ENCODE measurements at regions not wholly inside any gene's neighbourhood (a gene's known extent, or its start where the extent isn't known, plus 50 kb on each side); places are given as distances from the start of the nearest gene placed in this dataset.

DNA sequence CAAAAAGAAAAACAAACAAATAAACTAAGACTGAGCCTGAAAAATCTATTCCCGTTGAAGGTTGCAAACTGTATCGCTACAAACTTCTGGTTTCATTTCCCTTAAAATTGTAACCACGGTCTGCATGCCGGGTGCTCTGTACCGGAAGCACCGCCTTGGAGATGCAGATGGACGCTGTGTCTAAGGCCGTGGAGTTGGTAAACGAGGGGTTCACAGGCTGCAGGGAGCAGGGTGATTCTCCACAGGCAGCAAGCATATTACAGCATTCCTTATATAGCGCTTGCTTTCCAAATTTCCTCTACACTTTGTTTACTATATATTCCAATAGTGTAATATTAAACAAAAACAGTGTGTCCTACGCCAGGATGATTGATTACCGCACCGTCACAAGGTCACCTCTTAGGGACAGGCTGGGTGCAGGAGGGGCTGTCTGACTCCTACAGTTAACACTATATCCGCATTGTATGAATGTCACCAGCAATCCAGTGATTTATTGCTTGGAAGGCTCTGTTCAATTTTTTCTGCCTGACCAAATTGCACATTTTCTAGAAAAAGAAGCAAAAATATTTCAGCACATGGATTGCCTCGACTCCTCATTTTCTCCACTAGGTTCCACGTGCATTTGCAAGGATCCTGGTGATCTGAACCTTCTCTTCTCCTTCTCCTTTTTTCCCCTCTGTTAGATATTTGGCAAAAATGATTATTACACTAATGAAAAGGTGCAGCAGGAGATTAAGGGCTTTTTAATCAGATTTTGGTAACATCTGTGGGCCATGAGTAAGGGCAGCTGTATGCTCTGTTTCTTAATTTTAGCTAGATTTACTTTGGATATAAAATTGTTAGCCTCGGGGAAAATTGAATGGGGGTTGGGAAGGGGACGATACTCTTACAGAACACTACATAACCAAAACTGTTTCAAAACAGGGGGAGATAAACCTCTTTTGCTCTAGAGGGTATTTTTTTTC lies 325.8 kb upstream of the MGMT start:
- DNase-seq: no peak

DNA sequence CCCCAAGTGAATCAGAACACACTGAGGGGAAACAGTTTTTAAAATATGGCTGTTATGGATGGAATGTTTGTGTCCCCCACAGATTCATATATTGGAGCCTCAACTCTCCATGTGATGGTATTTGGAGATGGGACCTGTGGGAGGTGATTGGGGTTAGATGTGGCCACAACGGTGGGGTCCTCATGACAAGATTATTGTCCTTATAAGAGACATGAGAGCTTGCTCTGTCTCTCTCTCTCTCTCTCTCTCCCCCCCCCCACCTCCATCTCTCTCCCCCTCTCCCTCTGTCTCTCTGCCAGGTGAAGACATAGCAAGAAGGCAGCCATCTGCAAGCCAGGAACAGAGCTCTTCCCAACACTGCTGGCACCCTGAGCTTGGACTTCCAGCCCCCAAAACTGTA lies 315.8 kb upstream of the MGMT start:
- DNase-seq: no peak

DNA sequence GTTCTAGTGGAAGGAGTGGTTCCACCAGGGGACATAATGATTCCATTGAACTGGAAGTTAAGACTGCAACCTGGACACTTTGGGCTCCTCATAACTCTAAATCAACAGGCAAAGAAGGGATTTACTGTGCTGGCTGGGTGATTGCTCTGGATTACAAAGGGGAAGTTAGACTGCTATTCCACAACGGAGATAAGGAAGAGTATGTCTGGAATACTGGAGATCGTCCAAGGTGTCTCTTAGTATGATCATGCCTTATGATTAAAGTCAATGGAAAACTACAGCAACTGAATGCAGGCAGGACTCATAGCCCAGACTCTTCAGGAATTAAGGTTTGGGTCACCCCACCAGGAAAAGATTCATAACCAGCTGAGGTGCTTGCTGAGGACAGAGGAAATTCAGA lies 310.6 kb upstream of the MGMT start:
- peak; percentile 2 for DNase-seq

- no peak for DNase-seq
Observed at GRCh38 chr10:129157185-129157584, 309.9 kb upstream of the MGMT start.

- DNase-seq: peak; percentile 20
Observed at GRCh38 chr10:129161150-129161549, 305.9 kb upstream of the MGMT start.

DNA sequence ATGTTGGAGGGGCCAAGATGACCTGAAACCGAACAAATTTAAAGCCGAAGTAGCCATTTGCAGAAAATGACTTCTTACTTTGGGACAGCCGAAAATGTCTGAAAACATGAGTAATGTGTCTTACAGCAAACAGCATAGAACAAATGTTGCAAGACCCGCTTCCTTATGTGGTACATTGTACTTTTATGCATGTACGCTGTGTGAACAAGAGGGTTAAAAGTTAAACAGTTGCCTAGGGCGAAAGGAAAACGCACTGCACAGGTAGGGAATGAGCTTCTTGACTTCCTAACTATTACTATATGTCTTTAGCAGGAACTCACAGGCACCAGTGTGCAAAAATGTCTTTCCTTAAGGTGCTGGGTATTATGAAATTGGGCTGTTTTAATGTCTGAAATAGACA lies 303.5 kb upstream of the MGMT start:
- DNase-seq: no peak

DNA sequence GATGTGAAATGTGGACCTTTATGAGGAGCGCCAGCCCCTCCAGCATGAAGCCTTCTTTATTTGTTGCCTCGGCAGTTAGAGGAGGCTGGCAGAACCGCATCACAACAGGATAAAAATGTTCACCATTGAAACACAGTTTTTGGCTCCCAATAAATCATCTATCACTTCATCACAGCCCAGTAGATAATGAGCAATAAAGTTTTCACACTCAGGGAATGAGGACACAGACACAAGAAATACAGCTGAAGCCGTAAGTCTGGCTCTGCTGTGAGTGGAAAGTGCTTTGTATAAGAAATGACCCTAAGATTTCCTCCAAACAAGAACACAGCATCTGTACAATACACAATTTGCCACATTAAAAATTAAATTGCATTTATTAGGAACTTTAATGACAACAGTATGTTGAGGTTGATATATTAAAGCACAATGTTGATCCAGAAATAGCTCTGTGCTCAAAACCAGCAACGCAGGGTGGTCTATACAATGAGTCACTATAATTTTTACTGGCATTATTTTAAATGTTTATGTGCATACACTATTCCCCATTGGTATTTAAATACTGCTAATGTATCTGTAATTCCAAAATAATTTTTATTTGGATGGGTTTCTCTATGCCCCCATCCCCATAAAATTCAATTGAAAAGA lies 301.8 kb upstream of the MGMT start:
- DNase-seq: no peak

- DNase-seq: no peak
Observed at GRCh38 chr10:129165770-129166169, 301.3 kb upstream of the MGMT start.

DNA sequence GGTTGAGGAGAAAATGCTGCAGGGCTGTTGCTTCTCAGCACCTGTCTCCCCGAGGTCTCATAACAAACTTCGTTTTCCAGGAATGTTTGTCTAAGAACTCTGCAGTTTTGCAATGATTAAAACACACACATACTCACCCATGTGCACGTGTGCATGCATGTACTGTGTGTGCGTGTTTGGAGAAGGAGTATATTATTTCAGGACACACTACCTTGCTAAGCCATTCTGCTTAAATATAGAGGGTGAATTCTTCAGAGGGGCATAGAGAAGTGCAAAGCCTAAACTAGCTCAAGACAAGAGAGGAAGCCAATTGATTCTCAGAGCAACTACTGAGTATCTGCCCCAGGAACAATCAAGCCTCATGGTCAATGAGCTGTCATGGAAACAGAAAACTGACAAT lies 298.4 kb upstream of the MGMT start:
- no peak for DNase-seq

DNA sequence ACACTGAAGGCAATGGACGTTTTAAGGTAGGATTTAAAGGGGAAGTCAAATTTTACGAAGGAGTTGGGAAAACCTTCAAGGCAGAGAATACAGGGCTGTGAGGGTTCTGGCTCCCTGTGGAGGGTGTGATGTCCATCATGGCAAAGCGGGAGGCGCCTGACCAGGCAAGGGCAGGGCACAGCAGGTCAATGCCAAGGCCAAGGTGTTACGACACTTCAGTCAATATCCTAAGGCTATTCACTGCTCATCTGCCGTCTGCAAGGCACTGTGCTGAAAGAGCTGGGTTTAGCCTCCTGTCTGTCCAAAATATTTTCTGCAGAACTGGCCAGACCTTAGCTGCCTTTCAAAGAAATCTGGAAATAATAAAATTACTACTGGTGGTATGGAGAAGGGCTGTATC lies 297.9 kb upstream of the MGMT start:
- no peak for DNase-seq

DNA sequence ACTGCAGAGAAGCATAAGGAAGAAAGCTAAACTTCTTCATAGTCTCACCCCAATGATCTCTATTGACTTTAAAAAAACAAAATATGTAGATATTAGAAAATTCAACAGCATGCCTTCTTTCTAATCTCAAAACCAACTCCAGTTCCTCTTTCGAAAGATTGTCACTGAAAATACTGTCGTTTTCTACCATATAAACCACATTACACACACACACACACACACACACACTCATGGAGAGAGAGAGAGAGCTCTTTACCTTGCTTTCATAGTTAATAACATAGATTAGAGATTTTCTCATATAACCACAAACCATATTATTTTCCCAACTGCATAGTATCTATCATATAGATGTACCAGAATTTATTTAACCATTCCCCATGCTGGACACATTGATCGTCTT lies 296.2 kb upstream of the MGMT start:
- no peak for DNase-seq

- no peak for DNase-seq
Observed at GRCh38 chr10:129171812-129172211, 295.2 kb upstream of the MGMT start.

DNA sequence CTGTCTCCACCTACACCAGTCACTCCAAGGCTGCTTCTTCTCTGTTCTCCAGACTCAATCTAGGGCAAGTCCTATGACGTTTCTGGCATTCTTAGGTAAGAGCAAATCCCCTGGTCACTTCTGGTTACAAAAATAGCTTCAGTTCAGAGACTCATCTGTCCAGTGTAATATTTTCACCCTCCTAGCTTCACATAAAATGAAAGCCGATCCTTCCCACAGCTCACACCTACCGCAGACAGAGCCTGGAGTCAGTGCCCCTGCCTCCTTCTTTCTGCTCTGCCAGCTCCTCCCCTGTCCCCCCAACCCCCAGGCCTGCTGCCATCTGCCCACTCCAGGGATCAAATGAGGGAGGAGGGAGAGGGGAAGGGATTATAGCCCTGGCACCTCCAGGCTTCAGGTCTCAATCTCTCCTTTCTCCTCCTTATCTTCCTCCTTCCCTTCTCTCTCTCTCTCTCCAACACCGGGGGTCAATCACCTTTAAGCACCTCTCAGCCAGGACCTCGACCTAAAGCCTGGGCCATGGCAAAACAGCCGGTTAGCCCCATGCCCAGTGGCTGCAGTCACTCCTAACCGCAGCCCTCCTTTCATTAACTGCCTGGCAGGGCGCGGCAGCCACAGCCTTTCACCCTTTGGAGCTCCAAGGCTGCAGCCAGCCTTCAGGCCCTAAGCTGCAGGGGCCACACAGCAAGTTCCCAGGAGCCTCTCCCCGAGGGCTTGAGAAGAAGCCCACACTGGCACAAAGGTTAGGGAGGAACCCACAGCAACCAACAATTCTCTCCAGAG lies 292.6 kb upstream of the MGMT start:
- DNase-seq: no peak

DNA sequence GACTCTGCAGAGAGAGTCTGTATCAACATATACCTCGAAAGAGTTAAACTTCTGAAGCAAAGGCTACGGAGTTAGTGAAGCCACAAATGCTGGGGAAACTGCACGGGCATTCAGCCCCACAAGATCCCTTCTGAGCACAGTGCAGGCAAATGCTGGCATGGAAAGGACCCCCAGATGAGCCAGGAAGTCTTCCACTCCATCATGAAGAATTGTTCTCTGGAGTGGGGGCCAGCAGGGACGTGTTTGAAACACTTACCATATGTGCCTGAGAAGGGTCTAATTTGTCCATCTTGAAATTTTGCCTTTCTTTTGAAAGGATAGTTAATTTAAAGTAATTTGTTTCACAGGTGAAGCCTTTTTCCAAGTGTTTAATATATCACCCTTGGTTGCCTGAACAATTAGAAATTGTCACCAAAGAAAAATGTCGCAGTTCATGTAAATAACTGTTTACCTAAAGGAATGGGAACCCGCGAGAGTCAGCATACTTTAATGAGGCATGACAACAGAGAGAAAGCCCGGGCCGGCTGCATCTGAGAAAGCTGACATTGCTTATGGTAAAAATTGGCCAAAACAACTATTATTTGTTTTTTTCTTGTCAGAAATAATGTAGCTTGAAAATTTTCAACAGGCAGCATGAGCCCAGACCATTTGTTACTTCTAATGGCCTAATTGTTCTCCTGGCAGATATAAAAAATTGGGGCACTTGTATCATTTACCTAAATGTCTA lies 287.6 kb upstream of the MGMT start:
- no peak for DNase-seq

- no peak for DNase-seq
Observed at GRCh38 chr10:129179972-129180678, 286.9 kb upstream of the MGMT start.

- no peak for DNase-seq
Observed at GRCh38 chr10:129184196-129184595, 282.8 kb upstream of the MGMT start.

DNA sequence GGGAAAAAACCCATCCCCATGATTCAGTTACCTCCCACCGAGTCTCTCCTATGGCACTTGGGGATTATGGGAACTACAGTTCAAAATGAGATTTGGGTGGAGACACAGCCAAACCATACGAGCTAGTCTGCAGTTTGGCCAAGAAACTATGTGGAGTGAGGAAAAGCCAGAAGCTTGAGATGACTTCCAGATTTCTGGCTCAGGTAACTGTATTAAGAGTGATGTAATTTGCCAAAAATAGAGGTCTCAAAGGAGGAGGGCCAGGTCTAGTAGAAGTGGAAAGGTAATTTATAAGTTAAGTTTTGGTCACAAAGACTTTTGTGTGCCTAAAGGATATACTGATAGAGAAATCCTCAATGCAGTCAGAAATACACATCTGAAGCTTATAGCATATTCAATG lies 279.7 kb upstream of the MGMT start:
- DNase-seq: no peak

DNA sequence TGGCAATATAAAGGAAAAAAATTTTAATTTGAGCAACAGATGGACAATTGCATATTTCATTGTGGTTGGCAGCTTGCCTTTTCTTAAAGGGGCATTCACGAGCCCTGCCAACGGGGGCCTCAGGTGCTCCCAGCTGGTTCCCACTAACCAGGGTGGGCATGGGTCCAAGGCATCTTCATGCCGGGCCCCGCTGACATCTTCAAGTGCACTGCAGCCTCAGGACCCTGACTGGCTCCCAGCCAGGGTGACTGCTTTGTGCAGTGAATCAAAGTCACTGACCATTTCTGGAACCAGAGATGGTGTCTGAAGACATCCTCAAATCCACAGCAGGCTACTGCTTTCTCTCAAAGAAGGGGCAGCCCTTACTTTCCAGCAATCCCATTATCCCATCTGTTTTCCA lies 275.2 kb upstream of the MGMT start:
- DNase-seq: no peak

DNA sequence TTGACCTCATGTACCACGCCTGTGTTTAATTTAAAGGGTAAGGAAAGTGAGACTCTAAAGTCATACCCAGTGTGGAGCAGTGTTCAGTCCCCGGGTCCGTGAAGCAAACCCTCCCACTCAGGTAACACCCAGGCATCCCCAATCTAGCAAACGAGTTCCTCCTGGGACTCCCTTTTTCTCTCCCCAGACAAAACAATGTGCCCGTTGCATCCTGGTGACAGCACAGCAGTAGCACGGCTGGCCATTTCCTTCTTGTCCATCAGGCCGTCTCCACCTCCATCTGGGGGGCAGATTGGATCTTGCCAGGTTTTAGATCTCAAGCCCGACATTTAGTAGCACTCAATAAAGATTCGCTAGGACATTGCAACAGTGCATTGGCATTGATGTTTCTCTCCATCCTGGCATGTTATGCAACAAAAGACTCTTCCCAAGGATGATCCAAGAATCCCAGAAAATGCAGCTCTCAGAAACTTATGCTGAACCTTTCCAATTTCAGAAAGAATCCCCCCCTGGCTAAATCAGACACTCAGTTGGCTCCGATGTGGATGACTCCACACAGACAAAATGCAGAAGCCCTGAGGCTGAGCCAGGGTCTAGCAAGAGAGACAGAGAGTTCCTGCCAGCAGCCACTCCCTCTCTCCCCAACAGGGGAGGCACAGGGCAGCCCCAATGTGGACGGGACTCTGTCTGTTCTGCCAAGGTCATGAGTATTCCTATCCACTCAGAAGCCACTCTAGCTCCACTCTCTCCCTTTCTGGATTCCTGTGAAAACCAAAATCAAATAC lies 274.5 kb upstream of the MGMT start:
- DNase-seq: peak; percentile 8

- peak; percentile 3 for DNase-seq
Observed at GRCh38 chr10:129193148-129193547, 273.9 kb upstream of the MGMT start.

DNA sequence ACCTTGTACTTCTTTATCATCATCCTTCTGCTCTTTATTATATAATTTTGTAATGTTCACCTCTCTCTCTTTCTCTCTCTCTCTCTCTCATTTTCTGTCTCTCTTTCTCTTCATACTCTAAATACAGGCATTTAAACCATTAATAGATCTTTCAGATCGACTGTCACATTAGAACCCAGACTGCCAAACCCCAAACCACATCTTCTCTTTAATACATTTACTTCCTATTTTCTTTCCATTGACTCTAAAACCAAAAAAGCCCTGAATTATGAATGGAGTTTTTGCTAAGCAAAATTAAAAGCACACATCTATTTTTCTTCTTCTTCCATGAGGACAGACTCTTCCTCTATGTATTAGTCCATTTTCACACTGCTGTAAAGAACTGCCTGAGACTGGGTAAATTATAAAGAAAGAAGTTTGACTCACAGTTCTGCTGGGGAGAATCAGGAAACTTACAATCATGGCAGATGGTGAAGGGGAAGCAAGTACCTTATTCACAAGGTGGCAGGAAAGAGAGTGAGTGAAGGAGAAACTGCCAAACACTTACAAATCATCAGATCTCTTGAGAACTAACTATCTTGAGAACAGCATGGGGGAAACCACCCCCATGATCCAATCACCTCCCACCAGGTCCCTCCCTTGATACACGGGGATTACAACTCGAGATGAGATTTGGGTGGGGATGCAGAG lies 272.7 kb upstream of the MGMT start:
- DNase-seq: no peak

Data from fibroblast of upper back skin (primary cell).